ENCODE measurements at regions not wholly inside any gene's neighbourhood (a gene's known extent, or its start where the extent isn't known, plus 50 kb on each side); places are given as distances from the start of the nearest gene placed in this dataset.
"Not testable (repeated sequence)": the region's sequence is repeated elsewhere in the genome, so short reads cannot be mapped to it uniquely, and the experiment has no call there.

DNA sequence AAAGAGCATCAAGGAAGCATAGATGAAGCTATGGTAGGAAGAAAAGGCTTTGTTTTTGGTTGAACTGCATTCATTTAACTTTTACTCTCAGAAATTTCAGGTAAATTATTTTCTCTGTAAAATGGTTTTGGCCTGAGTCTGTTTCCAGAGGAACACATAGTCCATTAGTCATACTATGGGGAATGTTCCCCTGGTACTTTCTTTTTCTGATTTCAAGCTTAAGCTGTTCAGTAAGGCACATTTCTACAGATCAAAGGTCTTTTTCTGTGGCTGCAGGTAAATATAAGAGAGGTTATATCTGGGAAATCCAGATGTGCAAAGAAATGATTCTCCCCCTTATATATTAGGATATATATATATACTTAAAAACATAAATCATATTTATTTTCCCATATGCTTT is 1744.4 kb upstream of the ADGRL3 start:
- Histone ChIP-seq H3K9me3 (no peaks in the 10 kb centered on the region), H3K27ac (no peak overlapping the region), H3K4me3 (no peak overlapping the region), H3K36me3 (no peaks in the 10 kb centered on the region), H3K27me3 (no peaks in the 10 kb centered on the region), H3K4me1 (no peaks in the 10 kb centered on the region)
- no peak for DNase-seq (ENCODE audit: low spot score in 2 of 2)
- TF ChIP-seq EP300 (IDR thresholded peaks at IDR 0.05): no peak
- TF ChIP-seq, protein P1, sequence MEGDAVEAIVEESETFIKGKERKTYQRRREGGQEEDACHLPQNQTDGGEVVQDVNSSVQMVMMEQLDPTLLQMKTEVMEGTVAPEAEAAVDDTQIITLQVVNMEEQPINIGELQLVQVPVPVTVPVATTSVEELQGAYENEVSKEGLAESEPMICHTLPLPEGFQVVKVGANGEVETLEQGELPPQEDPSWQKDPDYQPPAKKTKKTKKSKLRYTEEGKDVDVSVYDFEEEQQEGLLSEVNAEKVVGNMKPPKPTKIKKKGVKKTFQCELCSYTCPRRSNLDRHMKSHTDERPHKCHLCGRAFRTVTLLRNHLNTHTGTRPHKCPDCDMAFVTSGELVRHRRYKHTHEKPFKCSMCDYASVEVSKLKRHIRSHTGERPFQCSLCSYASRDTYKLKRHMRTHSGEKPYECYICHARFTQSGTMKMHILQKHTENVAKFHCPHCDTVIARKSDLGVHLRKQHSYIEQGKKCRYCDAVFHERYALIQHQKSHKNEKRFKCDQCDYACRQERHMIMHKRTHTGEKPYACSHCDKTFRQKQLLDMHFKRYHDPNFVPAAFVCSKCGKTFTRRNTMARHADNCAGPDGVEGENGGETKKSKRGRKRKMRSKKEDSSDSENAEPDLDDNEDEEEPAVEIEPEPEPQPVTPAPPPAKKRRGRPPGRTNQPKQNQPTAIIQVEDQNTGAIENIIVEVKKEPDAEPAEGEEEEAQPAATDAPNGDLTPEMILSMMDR (IDR thresholded peaks at IDR 0.05): no peak
- no peak for TF ChIP-seq POLR2A (IDR thresholded peaks at IDR 0.05)

DNA sequence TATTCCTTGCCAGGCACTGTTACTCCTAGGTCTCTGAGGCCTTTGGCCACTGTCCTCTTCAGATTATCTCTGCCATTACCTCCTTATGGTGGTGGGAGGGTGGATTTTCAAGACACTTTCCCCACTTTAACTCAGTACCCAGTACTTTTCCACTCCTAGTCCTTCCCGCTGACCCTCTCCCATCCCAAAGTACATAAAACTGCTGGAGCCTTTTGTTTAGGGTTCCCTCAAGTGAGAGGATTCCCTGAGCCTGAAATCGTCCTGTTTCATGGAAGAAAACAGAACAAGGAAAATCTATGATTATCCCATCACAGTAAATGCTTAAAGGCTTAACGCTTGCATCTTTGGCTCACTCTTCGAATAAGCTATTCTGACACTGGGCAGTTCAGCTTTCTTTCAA is 1742.5 kb upstream of the ADGRL3 start:
- H3K27ac ChIP-seq: no peak overlapping the region
- TF ChIP-seq EP300 (IDR thresholded peaks at IDR 0.05) (no peak), POLR2A (IDR thresholded peaks at IDR 0.05) (no peak)
- TF ChIP-seq, protein P1 (IDR thresholded peaks at IDR 0.05): no peak
- no peaks in the 10 kb centered on the region for H3K9me3 ChIP-seq
- WGBS, 2 donors: 54 to 67% methylated on average over 4 of the region's 4 CpGs
- DNase-seq (ENCODE audit: low spot score in 2 of 2): no peak
- no peaks in the 10 kb centered on the region for H3K27me3 ChIP-seq
- no peak overlapping the region for H3K4me3 ChIP-seq
- H3K36me3 ChIP-seq: no peaks in the 10 kb centered on the region
- H3K4me1 ChIP-seq: no peaks in the 10 kb centered on the region

DNA sequence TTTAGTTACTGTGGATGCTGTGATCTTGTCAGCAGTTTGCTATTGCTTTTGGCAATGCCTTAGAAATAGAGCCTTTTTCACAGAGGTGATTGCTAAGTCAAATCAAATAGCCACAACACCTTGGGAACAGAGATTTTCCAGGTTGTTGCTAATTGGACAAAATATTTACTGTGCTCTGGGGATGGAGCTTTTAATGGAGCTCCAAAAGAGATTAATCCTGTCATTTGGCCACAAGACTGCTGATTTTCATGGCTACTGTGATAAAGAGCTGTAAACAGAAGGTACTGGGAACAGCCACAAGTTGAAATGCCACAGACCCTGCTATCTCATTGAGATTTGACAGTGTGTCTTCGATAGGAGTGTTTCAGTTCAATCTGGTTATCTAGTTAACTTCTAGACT is 1715.2 kb upstream of the ADGRL3 start:
- H3K36me3 ChIP-seq: no peaks in the 10 kb centered on the region
- no peak for DNase-seq (ENCODE audit: low spot score in 2 of 2)
- 54 to 63% methylated on average over 1 of the region's 1 CpG for WGBS, 2 donors
- peaks cover 0 to 5% (median 0%) of the 10 kb centered on the region in 4 donors for H3K9me3 ChIP-seq
- no peak for TF ChIP-seq POLR2A (IDR thresholded peaks at IDR 0.05)
- TF ChIP-seq EP300 (IDR thresholded peaks at IDR 0.05): no peak
- H3K4me1 ChIP-seq: no peaks in the 10 kb centered on the region
- H3K4me3 ChIP-seq: no peak overlapping the region
- H3K27ac ChIP-seq: no peak overlapping the region
- H3K27me3 ChIP-seq: no peaks in the 10 kb centered on the region

DNA sequence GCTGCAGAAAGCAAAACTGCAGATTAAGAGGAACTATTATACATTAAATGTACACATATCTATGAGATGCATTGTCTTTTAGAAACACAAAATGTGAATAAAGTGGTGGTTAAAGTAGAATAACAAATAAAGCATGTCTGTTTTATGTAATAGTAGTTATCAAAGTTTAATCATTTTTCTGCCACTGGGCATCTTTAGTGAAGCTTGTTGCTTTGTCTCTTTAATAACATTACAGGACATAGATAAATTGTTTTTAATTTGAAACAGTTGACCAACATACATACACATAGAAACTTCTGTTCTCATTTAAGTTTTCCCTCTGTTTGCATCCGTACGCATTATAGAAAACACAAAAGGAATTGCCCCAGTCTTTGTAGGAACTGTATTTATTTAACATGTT is 1700.0 kb upstream of the ADGRL3 start:
- H3K27me3 ChIP-seq: no peaks in the 10 kb centered on the region
- no peaks in the 10 kb centered on the region for H3K36me3 ChIP-seq
- DNase-seq (ENCODE audit: low spot score in 2 of 2): no peak
- no peak overlapping the region for H3K27ac ChIP-seq
- 85 to 91% methylated on average over 2 of the region's 2 CpGs for WGBS, 2 donors
- no peak overlapping the region for H3K4me3 ChIP-seq
- TF ChIP-seq POLR2A (IDR thresholded peaks at IDR 0.05) (no peak), EP300 (IDR thresholded peaks at IDR 0.05) (no peak)
- TF ChIP-seq, protein P1 (IDR thresholded peaks at IDR 0.05): no peak
- H3K4me1 ChIP-seq: no peaks in the 10 kb centered on the region
- H3K9me3 ChIP-seq: no peaks in the 10 kb centered on the region

GRCh38 chr4:59503731-59504130 is 1696.4 kb upstream of the ADGRL3 start:
- Histone ChIP-seq H3K36me3 (no peaks in the 10 kb centered on the region), H3K4me1 (no peaks in the 10 kb centered on the region), H3K9me3 (no peaks in the 10 kb centered on the region), H3K4me3 (no peak overlapping the region), H3K27ac (no peak overlapping the region), H3K27me3 (no peaks in the 10 kb centered on the region)
- no peak for DNase-seq (ENCODE audit: low spot score in 2 of 2)
- TF ChIP-seq, protein P1 (IDR thresholded peaks at IDR 0.05): no peak
- TF ChIP-seq POLR2A (IDR thresholded peaks at IDR 0.05) (no peak), EP300 (IDR thresholded peaks at IDR 0.05) (no peak)
- 56 to 91% methylated on average over 1 of the region's 1 CpG for WGBS, 2 donors

DNA sequence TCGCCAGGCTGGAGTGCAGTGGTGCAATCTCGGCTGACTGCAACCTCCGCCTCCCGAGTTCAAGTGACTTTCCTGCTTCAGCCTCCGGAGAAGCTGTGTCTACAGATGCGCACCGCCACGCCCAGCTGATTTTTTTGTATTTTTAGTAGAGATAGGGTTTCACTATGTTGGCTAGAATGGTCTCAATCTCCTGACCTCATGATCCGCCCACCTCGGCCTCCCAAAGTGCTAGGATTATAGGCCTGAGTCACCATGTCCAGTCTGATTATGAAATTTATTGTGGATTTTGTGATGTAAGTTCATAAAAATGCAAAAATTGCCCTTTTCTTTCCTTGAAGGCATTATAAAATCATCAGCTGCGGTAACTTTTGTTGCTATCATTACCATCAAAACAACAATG is 1688.3 kb upstream of the ADGRL3 start:
- 87 to 91% methylated on average over 11 of the region's 11 CpGs for WGBS, 2 donors
- not testable (repeated sequence) for H3K36me3 ChIP-seq; H3K9me3 ChIP-seq; DNase-seq (ENCODE audit: low spot score in 2 of 2); H3K4me1 ChIP-seq; H3K27me3 ChIP-seq; H3K27ac ChIP-seq; H3K4me3 ChIP-seq

All from tibial nerve (tissue), 4 donors.